DND-41 (cell line): ENCODE measurements at regions not wholly inside any gene's neighbourhood (a gene's known extent, or its start where the extent isn't known, plus 50 kb on each side); places are given as distances from the start of the nearest gene placed in this dataset.

ENCODE experiments used
- CTCF ChIP-seq: IDR thresholded peaks from 2 replicates; pipeline ENCODE4 v1.5.1; 2012; ENCODE audit warnings: borderline replicate concordance, low read length, moderate library complexity, mild to moderate bottlenecking; ENCODE audit not compliant: poor library complexity, severe bottlenecking; ENCODE audit errors: extremely low read depth
- EZH2 ChIP-seq: IDR thresholded peaks from 3 replicates; pipeline ENCODE4 v1.6.1; 2012; ENCODE audit warnings: borderline replicate concordance, low read depth, mild to moderate bottlenecking, moderate library complexity, low read length, inconsistent platforms; ENCODE audit not compliant: severe bottlenecking

- peak; percentile 73 for TF ChIP-seq CTCF
- TF ChIP-seq EZH2 = no peak
Observed at GRCh38 chr17:73998653-73999645, 204.5 kb upstream of the RPL38 start.
